ENCODE measurements at regions not wholly inside any gene's neighbourhood (a gene's known extent, or its start where the extent isn't known, plus 50 kb on each side); places are given as distances from the start of the nearest gene placed in this dataset.

- in situ Hi-C loops (cut with MboI; ENCODE audit: low sequenced_read_pairs): no loop called here
- intact Hi-C loops (cut with micrococcal nuclease): no loop called here
- Histone ChIP-seq H3K27me3 (ENCODE audit: control insufficient read depth, insufficient read depth, low read length) (peaks cover 43% of the 10 kb centered on the region), H2BK20ac (ENCODE audit: low read depth, low read length) (no peak overlapping the region), H3K4me2 (ENCODE audit: low read depth, low read length) (no peak overlapping the region), H3K9me1 (ENCODE audit: insufficient read depth, low read length) (no peaks in the 10 kb centered on the region), H3K79me1 (ENCODE audit: low read depth in 1 of 2, low read length in 2 of 2) (no peaks in the 10 kb centered on the region), H2AFZ (replicated peaks; ENCODE audit: low read length, poor library complexity) (no peak overlapping the region), H3K9me3 (ENCODE audit: control insufficient read depth, insufficient read depth, low read length) (no peaks in the 10 kb centered on the region), H3K18ac (ENCODE audit: low read depth, low read length) (no peak overlapping the region), H2BK5ac (ENCODE audit: low read depth, low read length, poor library complexity, severe bottlenecking) (no peak overlapping the region), H2BK15ac (ENCODE audit: low read depth, low read length) (no peak overlapping the region), H3K4me3 (ENCODE audit: insufficient read depth, low read depth, low read length) (no peak overlapping the region), H3K23ac (ENCODE audit: low read depth, low read length) (no peak overlapping the region), H3K9ac (ENCODE audit: low read depth, low read length) (no peak overlapping the region), H3K56ac (ENCODE audit: extremely low read depth, insufficient read depth, low read length) (no peak overlapping the region), H2AK9ac (replicated peaks; ENCODE audit: low read depth, low read length, poor library complexity) (no peak overlapping the region), H4K8ac (ENCODE audit: low read depth in 2 of 2, low read length in 2 of 2) (no peak overlapping the region), H3K14ac (replicated peaks; ENCODE audit: low read depth, low read length) (no peak overlapping the region), H2AK5ac (ENCODE audit: low read depth, low read length) (no peak overlapping the region), H3K4ac (ENCODE audit: low read depth, low read length) (no peak overlapping the region), H3K36me3 (ENCODE audit: control insufficient read depth, insufficient read depth, low read length) (no peaks in the 10 kb centered on the region), H4K20me1 (ENCODE audit: insufficient read depth, low read length) (no peaks in the 10 kb centered on the region), H3K4me1 (ENCODE audit: control insufficient read depth, insufficient read depth, low read length) (no peaks in the 10 kb centered on the region), H2BK120ac (ENCODE audit: low read depth, low read length) (no peak overlapping the region), H3K27ac (ENCODE audit: insufficient read depth, low read length) (no peak overlapping the region), H4K5ac (ENCODE audit: low read depth, low read length) (no peak overlapping the region), H4K91ac (ENCODE audit: insufficient read depth, low read depth, low read length) (no peak overlapping the region)
- DNase-seq: peak; percentile 32
- TF ChIP-seq, protein P1, sequence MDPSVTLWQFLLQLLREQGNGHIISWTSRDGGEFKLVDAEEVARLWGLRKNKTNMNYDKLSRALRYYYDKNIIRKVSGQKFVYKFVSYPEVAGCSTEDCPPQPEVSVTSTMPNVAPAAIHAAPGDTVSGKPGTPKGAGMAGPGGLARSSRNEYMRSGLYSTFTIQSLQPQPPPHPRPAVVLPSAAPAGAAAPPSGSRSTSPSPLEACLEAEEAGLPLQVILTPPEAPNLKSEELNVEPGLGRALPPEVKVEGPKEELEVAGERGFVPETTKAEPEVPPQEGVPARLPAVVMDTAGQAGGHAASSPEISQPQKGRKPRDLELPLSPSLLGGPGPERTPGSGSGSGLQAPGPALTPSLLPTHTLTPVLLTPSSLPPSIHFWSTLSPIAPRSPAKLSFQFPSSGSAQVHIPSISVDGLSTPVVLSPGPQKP (IDR thresholded peaks at IDR 0.05; ENCODE audit: borderline replicate concordance, low read depth, low read length): no peak
- no peak for TF ChIP-seq MAFK (IDR thresholded peaks at IDR 0.05; ENCODE audit: low read depth, low read length)
- TF ChIP-seq, protein P2, sequence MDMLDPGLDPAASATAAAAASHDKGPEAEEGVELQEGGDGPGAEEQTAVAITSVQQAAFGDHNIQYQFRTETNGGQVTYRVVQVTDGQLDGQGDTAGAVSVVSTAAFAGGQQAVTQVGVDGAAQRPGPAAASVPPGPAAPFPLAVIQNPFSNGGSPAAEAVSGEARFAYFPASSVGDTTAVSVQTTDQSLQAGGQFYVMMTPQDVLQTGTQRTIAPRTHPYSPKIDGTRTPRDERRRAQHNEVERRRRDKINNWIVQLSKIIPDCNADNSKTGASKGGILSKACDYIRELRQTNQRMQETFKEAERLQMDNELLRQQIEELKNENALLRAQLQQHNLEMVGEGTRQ (IDR thresholded peaks at IDR 0.05; ENCODE audit: low read depth, low read length): no peak
- TF ChIP-seq NFE2L2 (IDR thresholded peaks at IDR 0.05; ENCODE audit: low read depth, low read length): no peak
- no peak for TF ChIP-seq MAZ (IDR thresholded peaks at IDR 0.05; ENCODE audit: borderline replicate concordance, low read depth, low read length)
- TF ChIP-seq CEBPB (IDR thresholded peaks at IDR 0.05; ENCODE audit: low read depth, low read length): no peak
- TF ChIP-seq CTCF (conservative IDR thresholded peaks at IDR 0.05; ENCODE audit: low read depth, low read length): no peak
- TF ChIP-seq FOS (IDR thresholded peaks at IDR 0.05; ENCODE audit: low read depth, low read length): no peak
- no peak for TF ChIP-seq RAD21 (IDR thresholded peaks at IDR 0.05; ENCODE audit: low read length)
- no peak for TF ChIP-seq SMC3 (IDR thresholded peaks at IDR 0.05; ENCODE audit: low read depth, low read length)
- TF ChIP-seq CHD1 (IDR thresholded peaks at IDR 0.05; ENCODE audit: low read depth, low read length): no peak
- no peak for TF ChIP-seq BHLHE40 (IDR thresholded peaks at IDR 0.05; ENCODE audit: low read depth, low read length)
- no peak for TF ChIP-seq POLR2A (IDR thresholded peaks at IDR 0.05; ENCODE audit: low read depth, low read length)
- CTCF ChIA-PET: no interaction called here
- POLR2A ChIA-PET (ENCODE audit: unreplicated experiment): no interaction called here
- WGBS, 2 experiments (ENCODE audit: extremely low coverage in 2 of 2, insufficient read length in 1 of 2): 57% methylated on average over 2 of the region's 16 CpGs; no CpG with 5 or more reads in 1 of the 2 experiments
- ATAC-seq (ENCODE audit: low read depth): no peak
- dilution Hi-C loops (cut with HindIII; ENCODE audit: low sequenced_read_pairs, unreplicated experiment): no loop called here
- no TSS peak for BruUV-seq (replicated peaks)
Observed at GRCh38 chr14:54299410-54300363, 97.1 kb upstream of the CDKN3 start.
